RWPE2 (cell line): ENCODE measurements at regions not wholly inside any gene's neighbourhood (a gene's known extent, or its start where the extent isn't known, plus 50 kb on each side); places are given as distances from the start of the nearest gene placed in this dataset.

Experiments used
- ATAC-seq: fragments of 200-7000 bp; cut with Tn5 transposase; 3 replicates; pipeline ENCODE4 v1.9.1; 2021; ENCODE audit warnings: low read depth
- DNase-seq: peaks from one replicate; pipeline ENCODE4 v3.0.0-alpha.2; 2020; ENCODE audit warnings: low spot score
- H3K27ac ChIP-seq: fragments of 450-650 bp; 2 replicates; pipeline ENCODE4 v1.5.1; 2017; ENCODE audit warnings: mild to moderate bottlenecking; ENCODE audit not compliant: poor library complexity, severe bottlenecking
- H3K27me3 ChIP-seq: fragments of 250-450 bp; sonication (Bioruptor Pico); 2 replicates; pipeline ENCODE4 v1.5.1; 2021; ENCODE audit warnings: mild to moderate bottlenecking, moderate library complexity; ENCODE audit not compliant: insufficient read depth, poor library complexity, severe bottlenecking
- H3K36me3 ChIP-seq: fragments of 250-450 bp; sonication (Bioruptor Pico); 2 replicates; pipeline ENCODE4 v1.5.1; 2020; ENCODE audit warnings: low read depth, mild to moderate bottlenecking, moderate library complexity
- H3K4me1 ChIP-seq: fragments of 250-450 bp; sonication (Bioruptor Pico); 2 replicates; pipeline ENCODE4 v1.5.1; 2021; ENCODE audit warnings: mild to moderate bottlenecking, moderate library complexity; ENCODE audit not compliant: insufficient read depth, poor library complexity, severe bottlenecking
- H3K4me3 ChIP-seq: fragments of 250-450 bp; sonication (Bioruptor Pico); 2 replicates; pipeline ENCODE4 v1.5.1; 2021; ENCODE audit warnings: mild to moderate bottlenecking, moderate library complexity; ENCODE audit not compliant: severe bottlenecking
- H3K9me3 ChIP-seq: fragments of 250-450 bp; sonication (Bioruptor Pico); 2 replicates; pipeline ENCODE4 v1.5.1; 2021; ENCODE audit warnings: mild to moderate bottlenecking, moderate library complexity; ENCODE audit not compliant: severe bottlenecking
- TF ChIP-seq, protein P1 (sequence below): fragments of 450-650 bp; IDR thresholded peaks from one replicate; pipeline ENCODE4 v1.5.1; 2017; ENCODE audit warnings: mild to moderate bottlenecking, moderate library complexity; ENCODE audit not compliant: poor library complexity, severe bottlenecking

DNA sequence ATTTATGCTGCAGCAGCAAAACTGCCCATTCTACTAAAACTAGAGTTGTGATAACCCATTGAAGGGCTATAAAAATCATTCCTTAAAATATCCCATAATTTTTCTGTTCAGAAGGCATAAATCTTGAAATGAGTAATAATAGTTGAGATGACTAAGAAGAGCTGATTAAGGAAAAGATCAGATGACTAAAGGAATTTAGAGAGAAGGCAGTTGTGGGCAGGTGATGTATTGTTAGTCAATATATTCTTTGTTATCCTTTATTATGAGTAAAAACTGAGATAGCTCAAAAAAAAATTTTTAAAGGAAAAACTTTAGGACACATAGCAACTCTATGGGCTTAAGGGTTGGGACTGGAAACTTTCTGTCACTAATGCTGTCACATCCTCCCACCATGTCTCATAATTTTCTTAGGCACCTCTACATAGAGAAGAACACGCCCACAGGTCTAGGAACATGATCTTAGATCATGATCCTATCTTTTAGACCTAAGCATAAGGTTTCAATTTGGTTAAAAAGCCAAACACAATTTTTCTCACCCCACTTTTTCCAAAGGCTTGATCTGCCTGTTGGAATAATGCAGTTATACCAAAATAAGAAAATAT, 597.5 kb upstream of the MEF2C start:
- H3K9me3 ChIP-seq: no peaks in the 10 kb centered on the region
- no peaks in the 10 kb centered on the region for H3K36me3 ChIP-seq
- ATAC-seq (peak; percentile 46; the same call in 2 of the 3 replicates), DNase-seq (no peak)
- no peak overlapping the region for H3K27ac ChIP-seq
- TF ChIP-seq, protein P1, sequence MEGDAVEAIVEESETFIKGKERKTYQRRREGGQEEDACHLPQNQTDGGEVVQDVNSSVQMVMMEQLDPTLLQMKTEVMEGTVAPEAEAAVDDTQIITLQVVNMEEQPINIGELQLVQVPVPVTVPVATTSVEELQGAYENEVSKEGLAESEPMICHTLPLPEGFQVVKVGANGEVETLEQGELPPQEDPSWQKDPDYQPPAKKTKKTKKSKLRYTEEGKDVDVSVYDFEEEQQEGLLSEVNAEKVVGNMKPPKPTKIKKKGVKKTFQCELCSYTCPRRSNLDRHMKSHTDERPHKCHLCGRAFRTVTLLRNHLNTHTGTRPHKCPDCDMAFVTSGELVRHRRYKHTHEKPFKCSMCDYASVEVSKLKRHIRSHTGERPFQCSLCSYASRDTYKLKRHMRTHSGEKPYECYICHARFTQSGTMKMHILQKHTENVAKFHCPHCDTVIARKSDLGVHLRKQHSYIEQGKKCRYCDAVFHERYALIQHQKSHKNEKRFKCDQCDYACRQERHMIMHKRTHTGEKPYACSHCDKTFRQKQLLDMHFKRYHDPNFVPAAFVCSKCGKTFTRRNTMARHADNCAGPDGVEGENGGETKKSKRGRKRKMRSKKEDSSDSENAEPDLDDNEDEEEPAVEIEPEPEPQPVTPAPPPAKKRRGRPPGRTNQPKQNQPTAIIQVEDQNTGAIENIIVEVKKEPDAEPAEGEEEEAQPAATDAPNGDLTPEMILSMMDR: no peak
- H3K4me1 ChIP-seq: no peaks in the 10 kb centered on the region
- H3K4me3 ChIP-seq: no peak overlapping the region
- no peaks in the 10 kb centered on the region for H3K27me3 ChIP-seq

DNA sequence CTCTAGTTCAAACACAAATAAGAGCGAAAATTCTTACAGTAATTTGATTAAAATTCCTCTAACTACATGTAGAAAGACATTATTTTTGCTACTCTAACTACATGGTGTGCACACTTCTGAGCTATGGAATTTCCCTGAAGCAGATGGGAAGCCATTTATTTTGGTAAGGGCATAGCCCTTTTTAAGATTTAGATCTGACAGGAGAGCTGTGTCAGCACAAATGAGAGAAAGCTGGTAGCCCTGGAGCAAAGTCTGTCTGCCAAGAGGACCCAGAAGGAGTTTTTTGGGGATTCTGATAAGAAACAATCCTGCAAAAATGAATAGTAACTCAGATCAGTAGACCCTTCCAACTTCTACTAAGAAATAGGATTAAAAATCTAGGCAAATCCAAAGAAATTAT, 595.9 kb upstream of the MEF2C start:
- no peaks in the 10 kb centered on the region for H3K36me3 ChIP-seq
- TF ChIP-seq, protein P1: no peak
- H3K27ac ChIP-seq: no peak overlapping the region
- no peaks in the 10 kb centered on the region for H3K9me3 ChIP-seq
- no peaks in the 10 kb centered on the region for H3K4me1 ChIP-seq
- H3K27me3 ChIP-seq: peaks cover 5% of the 10 kb centered on the region
- no peak overlapping the region for H3K4me3 ChIP-seq
- ATAC-seq (no peak), DNase-seq (no peak)

DNA sequence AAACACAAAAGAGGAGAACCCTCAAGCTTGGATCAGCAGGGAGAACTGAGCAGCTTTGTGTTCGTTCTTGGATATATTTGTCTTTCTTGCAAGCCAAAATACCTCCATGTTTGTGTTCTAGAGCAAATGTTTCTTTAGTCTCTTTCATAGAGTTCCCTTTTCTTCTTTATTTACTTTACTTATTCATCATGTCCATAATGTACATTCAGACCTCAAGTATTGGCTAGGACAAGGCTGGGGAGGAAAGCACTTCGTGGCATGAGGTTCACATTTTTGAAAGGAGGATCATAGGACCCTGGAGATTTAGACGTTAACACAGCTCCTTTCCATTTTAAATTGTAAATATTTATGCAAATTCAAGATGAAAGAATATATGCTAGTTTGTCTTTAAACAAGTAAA, 590.2 kb upstream of the MEF2C start:
- TF ChIP-seq, protein P1: no peak
- no peak overlapping the region for H3K4me3 ChIP-seq
- ATAC-seq (no peak), DNase-seq (no peak)
- H3K36me3 ChIP-seq: no peaks in the 10 kb centered on the region
- H3K4me1 ChIP-seq: no peaks in the 10 kb centered on the region
- no peaks in the 10 kb centered on the region for H3K9me3 ChIP-seq
- H3K27ac ChIP-seq: no peak overlapping the region
- H3K27me3 ChIP-seq: peaks cover 12% of the 10 kb centered on the region

DNA sequence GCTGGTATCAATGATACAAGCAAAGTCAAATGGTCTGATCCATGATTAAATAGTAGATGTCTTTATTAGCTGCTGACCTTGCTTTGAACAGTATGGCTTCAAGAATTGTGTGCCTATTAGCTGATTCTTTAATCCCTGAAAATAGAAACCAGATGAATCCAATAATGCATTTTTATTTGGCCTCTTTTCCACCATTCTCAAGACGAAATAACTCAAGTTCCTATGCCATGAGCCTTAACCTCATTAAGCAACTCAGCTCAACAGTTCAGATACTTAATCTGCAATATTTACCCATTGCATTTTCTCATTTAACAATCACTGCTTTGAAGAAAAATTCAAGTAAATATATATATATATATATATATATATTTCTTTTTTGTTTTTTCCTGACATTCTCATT, 588.6 kb upstream of the MEF2C start:
- H3K4me1 ChIP-seq: no peaks in the 10 kb centered on the region
- no peak for DNase-seq

GRCh38 chr5:89471115-89471514, 588.1 kb upstream of the MEF2C start:
- TF ChIP-seq, protein P1: no peak
- Histone ChIP-seq H3K4me3 (no peak overlapping the region), H3K4me1 (no peaks in the 10 kb centered on the region), H3K27me3 (peaks cover 12% of the 10 kb centered on the region), H3K36me3 (no peaks in the 10 kb centered on the region), H3K27ac (no peak overlapping the region), H3K9me3 (no peaks in the 10 kb centered on the region)
- DNase-seq: no peak
- ATAC-seq: no peak

More for the DNA sequence above, 588.6 kb upstream of the MEF2C start:
- ATAC-seq: no peak
- TF ChIP-seq, protein P1: no peak
- Histone ChIP-seq H3K4me3 (no peak overlapping the region), H3K36me3 (no peaks in the 10 kb centered on the region), H3K27me3 (peaks cover 12% of the 10 kb centered on the region), H3K9me3 (no peaks in the 10 kb centered on the region), H3K27ac (no peak overlapping the region)
